Inflammatory macrophage (primary cell): ENCODE measurements at regions not wholly inside any gene's neighbourhood (a gene's known extent, or its start where the extent isn't known, plus 50 kb on each side); places are given as distances from the start of the nearest gene placed in this dataset.
"Not testable (repeated sequence)": the region's sequence is repeated elsewhere in the genome, so short reads cannot be mapped to it uniquely, and the experiment has no call there.

Source experiments
- DNase-seq, 2 donors: peaks; one replicate each; pipeline ENCODE4 v3.0.0-alpha.2; 2020 to 2022

- DNase-seq = no peak
Observed at GRCh38 chr4:123675567-123675966, 279.0 kb downstream of the SPRY1 start.

DNA sequence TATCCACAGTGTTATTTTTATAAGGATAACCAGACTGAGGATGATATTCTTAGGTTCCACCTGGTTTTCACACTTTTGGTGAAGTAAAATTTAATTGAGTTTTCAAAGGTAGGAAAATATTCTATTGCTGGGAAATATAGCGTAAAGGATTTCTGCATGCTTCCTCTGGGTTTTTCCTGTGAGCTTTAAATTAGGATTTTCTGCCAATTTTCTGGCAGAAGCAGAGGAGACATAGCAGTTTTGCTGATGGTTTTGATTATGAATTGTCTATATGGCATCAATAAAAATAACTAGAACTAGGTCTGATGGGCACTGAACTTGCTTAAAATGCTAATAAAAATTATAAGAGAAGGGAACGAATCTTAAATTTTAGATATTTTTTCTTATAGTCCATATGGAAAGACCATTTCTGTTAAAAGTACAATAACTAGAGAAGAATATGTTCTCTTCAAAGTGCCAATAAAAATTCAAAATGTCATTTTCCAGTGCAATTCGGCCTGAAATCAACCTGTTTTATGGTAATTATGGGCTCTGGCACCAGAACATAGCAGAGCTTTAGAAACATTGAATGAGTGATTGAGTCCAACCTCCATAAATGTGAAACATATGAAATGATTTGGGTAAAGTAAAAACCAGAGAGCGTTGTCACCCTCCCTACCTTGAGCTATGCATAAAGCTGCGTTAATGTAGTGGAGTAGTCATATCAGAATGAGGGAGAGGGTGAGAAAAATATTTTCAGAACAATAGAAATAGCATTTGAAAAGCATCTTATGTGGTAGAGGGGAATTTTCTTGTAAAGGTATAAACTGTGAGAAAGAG, 279.7 kb downstream of the SPRY1 start:
- DNase-seq = no peak

GRCh38 chr4:123676890-123677229, 280.3 kb downstream of the SPRY1 start:
- no peak for DNase-seq

GRCh38 chr4:123682931-123683330, 286.3 kb downstream of the SPRY1 start:
- DNase-seq = no peak

DNA sequence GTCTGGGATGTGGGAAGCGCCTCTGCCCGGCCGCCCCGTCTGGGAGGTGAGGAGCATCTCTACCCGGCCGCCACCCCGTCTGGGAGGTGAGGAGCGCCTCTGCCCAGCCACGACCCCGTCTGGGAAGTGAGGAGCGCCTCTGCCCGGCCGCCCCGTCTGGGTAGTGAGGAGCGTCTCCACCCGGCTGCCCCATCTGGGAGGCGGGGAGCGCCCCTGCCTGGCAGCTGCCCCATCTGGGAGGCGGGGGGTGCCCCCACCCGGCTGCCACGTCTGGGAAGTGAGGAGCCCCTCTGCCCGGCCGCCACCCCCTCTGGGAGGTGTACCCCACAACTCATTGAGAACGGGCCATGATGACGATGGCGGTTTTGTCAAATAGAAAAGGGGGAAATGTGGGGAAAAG, 288.3 kb downstream of the SPRY1 start:
- DNase-seq = not testable (repeated sequence)

DNA sequence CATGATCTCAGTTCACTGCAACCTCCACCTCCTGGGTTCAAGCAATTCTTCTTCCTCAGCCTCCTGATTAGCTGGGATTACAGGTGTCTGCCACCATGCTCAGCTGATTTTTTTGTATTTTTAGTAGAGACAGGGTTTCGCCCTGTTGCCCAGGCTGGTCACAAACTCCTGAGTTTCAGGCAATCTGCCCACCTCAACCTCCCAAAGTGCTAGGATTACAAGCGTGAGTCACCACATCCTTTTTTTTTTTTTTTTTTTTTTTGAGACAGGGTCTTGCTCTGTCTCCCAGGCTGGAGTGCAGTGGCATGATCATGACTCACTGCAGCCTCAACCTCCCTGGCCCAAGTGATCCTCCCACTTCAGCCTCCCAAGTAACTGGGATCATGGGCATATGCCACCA, 298.9 kb downstream of the SPRY1 start:
- not testable (repeated sequence) for DNase-seq

DNA sequence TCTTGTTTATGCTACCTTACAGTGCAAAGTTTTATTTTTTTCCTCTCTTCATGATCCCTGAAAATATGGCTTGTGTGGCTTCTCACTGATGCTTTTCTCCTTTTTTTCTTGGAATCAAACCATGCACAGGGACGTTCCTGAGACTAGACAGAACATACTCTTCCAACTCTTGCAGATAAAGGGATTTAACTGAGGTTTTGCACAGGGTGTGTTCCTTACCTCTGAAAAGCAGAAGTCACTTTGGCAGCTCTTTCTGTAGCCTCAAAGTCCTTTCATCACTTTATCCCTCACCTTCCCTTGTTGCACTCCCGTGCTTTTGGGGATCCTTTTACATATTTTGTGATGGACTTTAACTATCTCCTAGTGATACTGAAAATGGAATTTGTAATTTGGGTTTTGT, 300.1 kb downstream of the SPRY1 start:
- no peak for DNase-seq

DNA sequence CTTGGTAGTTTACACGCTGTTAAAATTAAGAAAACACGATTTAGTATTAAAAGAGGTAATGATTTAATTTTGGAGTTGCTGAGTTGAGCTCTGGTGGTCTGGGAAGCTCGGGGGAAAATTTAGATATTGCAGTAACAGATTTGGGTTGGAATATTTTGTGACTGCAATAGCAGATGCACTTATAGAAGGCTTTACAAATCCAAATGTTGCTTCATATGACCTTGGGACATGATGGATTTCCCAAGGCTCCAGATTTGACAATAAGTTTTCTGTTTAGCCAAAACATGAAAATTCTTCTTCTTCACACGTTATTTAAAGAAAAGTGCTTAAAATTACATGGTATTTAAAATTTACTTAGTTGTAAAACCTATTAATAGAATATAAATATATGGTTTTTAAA, 302.0 kb downstream of the SPRY1 start:
- DNase-seq = no peak

- DNase-seq = no peak
Observed at GRCh38 chr4:123699880-123700771, 303.5 kb downstream of the SPRY1 start.

DNA sequence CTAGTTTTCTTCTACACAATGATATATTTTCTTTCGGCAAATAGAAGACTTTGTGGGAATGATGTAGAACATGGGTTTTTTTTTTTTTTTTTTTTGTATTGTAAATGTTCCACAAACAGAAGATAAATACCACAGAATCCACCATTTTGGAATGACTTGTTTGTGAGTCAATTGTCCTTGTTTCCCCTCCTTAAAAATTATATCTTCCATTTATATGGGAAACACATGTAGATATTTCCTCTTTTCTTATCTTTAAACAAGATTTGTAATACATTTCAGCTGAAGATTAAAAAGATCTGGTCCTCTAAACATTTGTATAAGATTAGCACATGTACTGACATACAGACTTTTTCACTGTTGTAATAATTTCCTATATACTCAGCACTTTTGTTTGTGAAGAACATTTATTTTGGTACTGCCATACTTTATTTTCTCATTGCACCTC, 304.6 kb downstream of the SPRY1 start:
- DNase-seq = no peak

DNA sequence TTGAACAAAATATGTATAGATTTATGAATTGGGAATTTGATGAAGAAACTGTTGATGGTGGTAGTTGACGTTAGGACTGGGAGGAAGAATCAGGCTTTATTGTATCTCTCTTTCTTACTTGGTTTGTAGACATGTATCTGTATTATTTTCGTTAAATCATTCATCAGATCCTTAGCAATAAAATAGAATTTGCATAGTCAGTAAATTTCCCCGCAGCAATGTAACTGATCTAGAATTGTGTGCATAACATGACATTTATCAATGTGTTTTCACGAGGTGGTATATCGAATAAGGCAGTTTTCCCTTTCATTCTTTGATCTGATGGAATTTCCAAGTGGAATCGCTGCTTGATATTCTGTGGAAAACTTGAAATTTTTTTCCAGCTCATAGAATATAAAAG, 308.8 kb downstream of the SPRY1 start:
- DNase-seq = no peak

DNA sequence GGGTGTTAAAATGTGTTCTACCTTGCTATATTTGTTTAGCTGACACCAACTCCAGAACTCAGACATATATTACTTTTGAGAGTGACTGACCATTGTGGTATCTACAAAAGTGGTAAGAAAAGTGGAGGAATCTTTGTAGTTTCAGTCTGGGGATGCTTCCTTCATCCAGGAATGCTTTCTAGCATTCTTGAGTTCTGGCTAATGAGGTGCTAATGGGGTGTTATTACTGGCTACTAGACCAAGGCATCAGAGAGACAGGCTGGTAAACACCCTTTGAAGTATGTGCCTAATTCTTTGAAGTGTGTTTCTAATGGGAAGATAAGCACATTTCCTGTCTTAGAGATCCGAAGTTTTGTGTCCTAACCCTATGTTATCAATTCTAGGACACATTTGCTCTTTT, 310.4 kb downstream of the SPRY1 start:
- no peak for DNase-seq

DNA sequence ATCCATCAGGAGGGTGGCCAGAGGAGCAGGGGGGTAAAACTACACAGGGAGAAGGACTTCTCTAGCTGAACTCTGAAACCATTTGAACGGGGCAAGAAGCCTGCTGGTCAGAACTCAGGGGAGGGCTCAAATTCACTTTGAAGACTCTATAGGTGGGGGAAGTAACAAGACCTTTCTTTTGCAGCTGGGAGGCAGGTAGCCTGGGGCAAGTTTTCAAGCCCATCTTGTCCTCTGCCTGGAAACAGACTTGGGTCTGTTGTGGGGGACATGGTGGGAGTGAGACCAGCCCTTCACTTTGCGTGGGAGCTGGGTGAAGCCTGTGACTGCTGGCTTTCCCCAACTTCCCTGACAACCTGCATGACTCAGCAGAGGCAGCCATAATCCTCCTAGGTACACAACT, 312.3 kb downstream of the SPRY1 start:
- no peak for DNase-seq

GRCh38 chr4:123709336-123709735, 312.7 kb downstream of the SPRY1 start:
- DNase-seq = no peak

DNA sequence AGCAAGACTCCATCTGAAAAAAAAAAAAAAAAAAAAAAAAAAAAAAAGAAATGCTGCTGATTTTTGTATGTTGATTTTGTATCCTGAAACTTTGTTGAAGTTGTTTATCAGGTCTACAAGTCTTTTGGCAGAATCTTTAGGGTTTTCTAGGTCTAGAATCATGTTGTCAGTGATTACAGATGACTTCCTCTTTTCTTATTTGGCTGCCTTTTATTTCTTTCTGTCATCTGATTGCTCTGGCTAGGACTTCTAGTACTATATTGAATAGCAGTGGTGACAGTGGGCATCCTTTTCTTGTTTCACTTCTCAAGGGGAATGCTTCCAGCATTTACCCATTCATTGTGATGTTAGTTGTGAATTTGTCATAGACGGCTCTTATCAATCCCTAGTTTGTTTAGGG, 334.4 kb downstream of the SPRY1 start:
- no peak for DNase-seq

- no peak for DNase-seq
Observed at GRCh38 chr4:123737156-123737555, 340.6 kb downstream of the SPRY1 start.

DNA sequence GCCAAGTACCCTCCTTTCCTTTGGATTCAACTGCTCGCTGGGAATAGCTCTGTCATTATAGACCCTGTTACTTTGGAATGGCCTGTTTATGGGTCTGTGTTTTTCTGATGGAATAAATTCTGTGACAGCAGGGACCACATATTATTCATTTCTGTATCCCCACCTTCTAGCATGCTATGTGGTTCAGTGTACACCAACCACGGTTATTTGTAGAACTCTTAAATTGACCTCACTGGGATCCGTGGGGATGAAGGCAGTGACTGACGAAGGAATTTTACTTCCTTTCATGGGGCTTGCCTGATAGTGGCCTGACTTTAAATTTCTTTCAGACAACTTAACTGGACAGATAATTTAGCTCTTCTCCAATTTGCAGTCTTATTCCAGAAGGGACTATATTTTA, 343.2 kb downstream of the SPRY1 start:
- no peak for DNase-seq

- DNase-seq = no peak
Observed at GRCh38 chr4:123740236-123740635, 343.6 kb downstream of the SPRY1 start.

- DNase-seq = peak; percentile 3 to 35
Observed at GRCh38 chr4:123741906-123742305, 345.3 kb downstream of the SPRY1 start.

- DNase-seq = no peak
Observed at GRCh38 chr4:123743848-123744247, 347.3 kb downstream of the SPRY1 start.

DNA sequence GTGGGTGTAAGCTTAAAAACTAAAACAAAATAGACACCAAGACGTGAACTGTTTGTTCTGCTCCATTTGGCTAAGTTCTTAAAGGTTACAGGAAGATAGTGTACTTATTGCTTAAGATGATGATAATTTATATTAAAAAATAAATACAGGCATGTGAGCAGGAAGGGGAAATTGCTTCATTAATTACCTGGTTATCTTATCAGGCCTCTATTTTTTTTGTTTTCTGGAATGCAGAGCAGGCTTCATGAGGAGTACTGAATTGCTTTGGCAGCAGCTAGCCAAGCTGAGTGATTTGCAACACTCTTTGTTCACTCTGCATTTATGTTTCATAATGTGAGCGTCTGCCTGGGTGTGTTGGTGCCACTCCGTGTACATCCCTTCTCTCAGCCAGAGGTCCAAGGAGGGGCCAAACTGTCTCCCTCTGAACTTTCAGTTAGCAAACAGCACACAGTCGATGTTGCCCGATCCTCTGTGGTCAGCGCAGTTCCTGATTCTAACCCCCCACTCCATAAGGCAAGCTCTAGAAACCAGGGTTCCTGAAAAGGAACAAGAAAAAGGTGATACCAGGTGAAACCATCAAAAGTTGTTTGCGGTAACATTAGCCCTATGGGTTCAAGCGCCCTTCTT, 348.2 kb downstream of the SPRY1 start:
- DNase-seq = peak; percentile 5 to 36

GRCh38 chr4:123747016-123747415, 350.4 kb downstream of the SPRY1 start:
- peak in 1 of 2 donors; percentile 3 for DNase-seq

DNA sequence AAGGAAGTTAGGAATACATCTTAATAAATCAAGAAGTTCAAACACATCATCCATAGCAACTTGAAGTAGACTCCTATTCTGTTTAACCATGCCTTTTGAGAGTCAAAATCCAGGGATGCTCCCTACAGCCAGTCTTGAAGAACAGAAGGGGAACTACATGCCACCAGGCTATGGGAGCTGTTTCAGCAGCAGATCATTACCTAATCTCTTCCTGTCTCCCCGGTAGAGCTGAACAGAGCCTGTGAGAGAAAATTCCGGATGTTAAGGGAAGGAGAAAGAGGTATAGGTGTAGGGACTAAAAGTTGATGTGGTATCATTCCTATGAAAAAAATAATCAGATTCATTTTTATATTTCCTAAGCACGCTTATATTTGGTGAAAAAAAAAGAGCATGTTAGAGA, 352.2 kb downstream of the SPRY1 start:
- peak in 1 of 2 donors; percentile 6 for DNase-seq
